ENCODE measurements at regions not wholly inside any gene's neighbourhood (a gene's known extent, or its start where the extent isn't known, plus 50 kb on each side); places are given as distances from the start of the nearest gene placed in this dataset.

DNA sequence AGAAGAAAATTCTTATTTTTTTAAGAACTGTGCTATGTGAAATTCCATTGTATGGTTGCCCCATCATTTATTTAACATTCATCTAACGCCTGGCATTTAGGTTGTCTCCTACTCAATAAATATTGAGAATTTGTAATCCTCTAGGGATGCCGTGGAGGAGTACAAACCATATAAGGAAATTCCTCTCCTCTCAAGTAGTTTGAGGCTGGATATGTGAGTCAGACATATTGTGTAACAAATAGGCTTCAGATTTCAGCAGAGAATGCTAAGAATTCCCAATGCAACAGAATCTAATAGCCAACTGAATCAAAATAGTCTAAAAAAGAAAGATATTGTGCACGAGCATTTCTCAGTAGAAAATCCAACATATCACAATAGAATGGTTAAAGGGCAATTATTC, 174.7 kb downstream of the OTOR start:
- CTCF ChIA-PET, result interaction anchor here (1.0 kb wide), 1 partner anchor 18 kb away, joined by 3 read pairs; no protein-coding TSS in a partner anchor
- H3K27ac ChIP-seq (ENCODE audit: low read depth, low read length), result no peak overlapping the region

GRCh38 chr20:16926626-16927430, 178.7 kb downstream of the OTOR start:
- CTCF ChIA-PET, result no interaction called here
- POLR2A ChIA-PET, result no interaction called here
- H3K27ac ChIP-seq (ENCODE audit: low read depth, low read length), result no peak overlapping the region
- TF ChIP-seq, protein P1, sequence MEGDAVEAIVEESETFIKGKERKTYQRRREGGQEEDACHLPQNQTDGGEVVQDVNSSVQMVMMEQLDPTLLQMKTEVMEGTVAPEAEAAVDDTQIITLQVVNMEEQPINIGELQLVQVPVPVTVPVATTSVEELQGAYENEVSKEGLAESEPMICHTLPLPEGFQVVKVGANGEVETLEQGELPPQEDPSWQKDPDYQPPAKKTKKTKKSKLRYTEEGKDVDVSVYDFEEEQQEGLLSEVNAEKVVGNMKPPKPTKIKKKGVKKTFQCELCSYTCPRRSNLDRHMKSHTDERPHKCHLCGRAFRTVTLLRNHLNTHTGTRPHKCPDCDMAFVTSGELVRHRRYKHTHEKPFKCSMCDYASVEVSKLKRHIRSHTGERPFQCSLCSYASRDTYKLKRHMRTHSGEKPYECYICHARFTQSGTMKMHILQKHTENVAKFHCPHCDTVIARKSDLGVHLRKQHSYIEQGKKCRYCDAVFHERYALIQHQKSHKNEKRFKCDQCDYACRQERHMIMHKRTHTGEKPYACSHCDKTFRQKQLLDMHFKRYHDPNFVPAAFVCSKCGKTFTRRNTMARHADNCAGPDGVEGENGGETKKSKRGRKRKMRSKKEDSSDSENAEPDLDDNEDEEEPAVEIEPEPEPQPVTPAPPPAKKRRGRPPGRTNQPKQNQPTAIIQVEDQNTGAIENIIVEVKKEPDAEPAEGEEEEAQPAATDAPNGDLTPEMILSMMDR (IDR thresholded peaks at IDR 0.05; ENCODE audit: low read depth, low read length), result no peak
- no peaks in the 10 kb centered on the region; the same call in 1 of the 2 replicates for H3K9me3 ChIP-seq (ENCODE audit: control insufficient read depth, insufficient read depth, low read length)
- no peak for DNase-seq (ENCODE audit: low read depth, low spot score)
- H3K4me3 ChIP-seq (ENCODE audit: low read depth, low read length), result no peak overlapping the region
- no peaks in the 10 kb centered on the region for H3K27me3 ChIP-seq (ENCODE audit: control insufficient read depth, insufficient read depth, low read length)

More for the DNA sequence above, 174.7 kb downstream of the OTOR start:
- no peak overlapping the region for H3K4me3 ChIP-seq (ENCODE audit: low read depth, low read length)
- peak; percentile 84 for DNase-seq (ENCODE audit: low read depth, low spot score)
- TF ChIP-seq, protein P1 (IDR thresholded peaks at IDR 0.05; ENCODE audit: low read depth, low read length), result no peak
- no peaks in the 10 kb centered on the region for H3K27me3 ChIP-seq (ENCODE audit: control insufficient read depth, insufficient read depth, low read length)
- H3K9me3 ChIP-seq (ENCODE audit: control insufficient read depth, insufficient read depth, low read length), result no peaks in the 10 kb centered on the region
- POLR2A ChIA-PET, result interaction anchor here (1.3 kb wide), 1 partner anchor 20 kb away, joined by 4 read pairs; no protein-coding TSS in a partner anchor

- ChIA-PET CTCF (no interaction called here), POLR2A (no interaction called here)
- no peak overlapping the region for H3K4me3 ChIP-seq (ENCODE audit: low read depth, low read length)
- TF ChIP-seq, protein P1 (IDR thresholded peaks at IDR 0.05; ENCODE audit: low read depth, low read length), result no peak
- no peak overlapping the region for H3K27ac ChIP-seq (ENCODE audit: low read depth, low read length)
- DNase-seq (ENCODE audit: low read depth, low spot score), result no peak
- no peaks in the 10 kb centered on the region; the same call in 1 of the 2 replicates for H3K9me3 ChIP-seq (ENCODE audit: control insufficient read depth, insufficient read depth, low read length)
- no peaks in the 10 kb centered on the region for H3K27me3 ChIP-seq (ENCODE audit: control insufficient read depth, insufficient read depth, low read length)
Observed at GRCh38 chr20:16929756-16930155, 181.6 kb downstream of the OTOR start.

DNA sequence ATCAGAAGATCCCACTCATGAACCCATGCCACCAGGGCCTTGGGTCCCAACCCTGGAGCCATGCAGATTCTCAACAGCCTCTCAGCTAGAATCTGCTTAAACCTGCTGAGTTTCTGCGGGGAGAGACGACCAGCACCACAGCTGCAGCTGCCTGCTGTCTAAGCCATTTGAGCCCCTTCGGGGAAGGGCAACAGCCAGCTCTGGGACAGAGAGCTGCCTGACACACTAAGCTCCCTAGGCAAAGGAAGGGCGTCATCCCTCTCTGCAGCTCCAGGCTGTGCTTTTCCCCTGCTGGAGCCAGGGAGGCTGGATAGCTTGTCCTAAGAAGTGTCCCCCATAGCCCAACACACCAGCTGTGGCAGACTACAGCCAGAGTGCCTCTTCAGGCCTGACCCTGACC, 182.5 kb downstream of the OTOR start:
- POLR2A ChIA-PET, result no interaction called here
- H3K9me3 ChIP-seq (ENCODE audit: control insufficient read depth, insufficient read depth, low read length), result no peaks in the 10 kb centered on the region; the same call in 1 of the 2 replicates

DNA sequence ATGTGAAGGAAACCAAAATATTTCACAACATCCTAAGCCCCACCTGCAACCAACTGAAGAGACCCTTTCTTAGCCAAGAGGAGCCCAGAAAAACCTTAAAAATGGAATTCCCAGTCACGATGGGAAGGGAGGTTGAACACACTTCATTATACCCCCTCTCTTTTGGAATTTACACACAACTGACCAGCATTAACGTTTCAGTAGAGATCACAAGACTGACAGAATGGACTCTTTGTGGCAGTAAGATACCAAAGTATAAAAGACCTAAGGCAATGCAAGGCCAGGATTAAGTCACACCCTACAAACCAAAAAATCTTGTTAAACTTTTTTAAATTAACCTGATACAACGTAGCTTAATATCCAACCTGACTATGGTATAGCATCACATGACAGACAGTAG, 190.9 kb downstream of the OTOR start:
- TF ChIP-seq, protein P1 (IDR thresholded peaks at IDR 0.05; ENCODE audit: low read depth, low read length), result no peak
- CTCF ChIA-PET, result no interaction called here
- Histone ChIP-seq H3K27me3 (ENCODE audit: control insufficient read depth, insufficient read depth, low read length) (no peaks in the 10 kb centered on the region), H3K9me3 (ENCODE audit: control insufficient read depth, insufficient read depth, low read length) (peaks cover 2% of the 10 kb centered on the region; the same call in 1 of the 2 replicates), H3K27ac (ENCODE audit: low read depth, low read length) (no peak overlapping the region), H3K4me3 (ENCODE audit: low read depth, low read length) (no peak overlapping the region)
- POLR2A ChIA-PET, result no interaction called here
- no peak for DNase-seq (ENCODE audit: low read depth, low spot score)

More for the DNA sequence above, 182.5 kb downstream of the OTOR start:
- no peak for DNase-seq (ENCODE audit: low read depth, low spot score)
- no peak overlapping the region for H3K27ac ChIP-seq (ENCODE audit: low read depth, low read length)
- no peak overlapping the region for H3K4me3 ChIP-seq (ENCODE audit: low read depth, low read length)
- TF ChIP-seq, protein P1 (IDR thresholded peaks at IDR 0.05; ENCODE audit: low read depth, low read length), result no peak
- no peaks in the 10 kb centered on the region for H3K27me3 ChIP-seq (ENCODE audit: control insufficient read depth, insufficient read depth, low read length)
- CTCF ChIA-PET, result no interaction called here
